Progenitor cell of endocrine pancreas (in vitro differentiated cells): ENCODE measurements at regions not wholly inside any gene's neighbourhood (a gene's known extent, or its start where the extent isn't known, plus 50 kb on each side); places are given as distances from the start of the nearest gene placed in this dataset.

Source experiments
- DNase-seq: peaks from one replicate; pipeline ENCODE4 v3.0.0; 2021; ENCODE audit warnings: low spot score; ENCODE audit not compliant: unreplicated experiment
- H3K27ac Mint-ChIP-seq: 2 replicates; pipeline ENCODE4 v1.8.0; 2021; ENCODE audit warnings: mild to moderate bottlenecking, moderate library complexity, mixed read lengths
- H3K27me3 Mint-ChIP-seq: 2 replicates; pipeline ENCODE4 v1.8.0; 2021; ENCODE audit warnings: mixed read lengths
- H3K36me3 Mint-ChIP-seq: 2 replicates; pipeline ENCODE4 v1.8.0; 2022; ENCODE audit warnings: mixed read lengths; ENCODE audit not compliant: insufficient read depth
- H3K4me1 Mint-ChIP-seq: 2 replicates; pipeline ENCODE4 v1.8.0; 2021; ENCODE audit warnings: low read depth, mixed read lengths
- H3K4me3 Mint-ChIP-seq: 2 replicates; pipeline ENCODE4 v1.8.0; 2021; ENCODE audit warnings: low read depth, mild to moderate bottlenecking, moderate library complexity, mixed read lengths
- H3K9me3 Mint-ChIP-seq: 2 replicates; pipeline ENCODE4 v1.8.0; 2021; ENCODE audit warnings: low read depth, mixed read lengths
- CTCF ChIP-seq: fragments of 200-600 bp; sonication (generic); IDR thresholded peaks from one replicate; pipeline ENCODE4 v1.5.0; 2021; ENCODE audit warnings: antibody characterized with exemption, mild to moderate bottlenecking; ENCODE audit not compliant: unreplicated experiment

GRCh38 chr3:31165399-31165860 is 271.0 kb upstream of the GADL1 start:
- TF ChIP-seq CTCF: no peak
- Mint-ChIP-seq H3K9me3 (no peaks in the 10 kb centered on the region), H3K4me3 (peak overlapping the region; percentile 0), H3K36me3 (no peaks in the 10 kb centered on the region), H3K27ac (no peak overlapping the region), H3K4me1 (peaks cover 14% of the 10 kb centered on the region), H3K27me3 (no peaks in the 10 kb centered on the region)
- DNase-seq: no peak

- H3K27me3 Mint-ChIP-seq: no peaks in the 10 kb centered on the region
- no peaks in the 10 kb centered on the region for H3K36me3 Mint-ChIP-seq
- no peak overlapping the region for H3K4me3 Mint-ChIP-seq
- DNase-seq: no peak
- no peak for TF ChIP-seq CTCF
- no peaks in the 10 kb centered on the region for H3K9me3 Mint-ChIP-seq
- H3K27ac Mint-ChIP-seq: no peak overlapping the region
- peaks cover 14% of the 10 kb centered on the region for H3K4me1 Mint-ChIP-seq
Observed at GRCh38 chr3:31166249-31166885, 271.9 kb upstream of the GADL1 start.

GRCh38 chr3:31167666-31168065 is 273.2 kb upstream of the GADL1 start:
- no peaks in the 10 kb centered on the region for H3K27me3 Mint-ChIP-seq
- no peak for DNase-seq
- TF ChIP-seq CTCF: no peak
- H3K4me3 Mint-ChIP-seq: no peak overlapping the region
- H3K9me3 Mint-ChIP-seq: no peaks in the 10 kb centered on the region
- H3K36me3 Mint-ChIP-seq: no peaks in the 10 kb centered on the region
- H3K27ac Mint-ChIP-seq: no peak overlapping the region
- H3K4me1 Mint-ChIP-seq: peaks cover 14% of the 10 kb centered on the region

GRCh38 chr3:31170932-31171670 is 276.6 kb upstream of the GADL1 start:
- H3K4me3 Mint-ChIP-seq: no peak overlapping the region
- H3K4me1 Mint-ChIP-seq: peaks cover 5% of the 10 kb centered on the region
- no peaks in the 10 kb centered on the region for H3K27me3 Mint-ChIP-seq
- H3K27ac Mint-ChIP-seq: no peak overlapping the region
- no peaks in the 10 kb centered on the region for H3K9me3 Mint-ChIP-seq
- TF ChIP-seq CTCF: no peak
- DNase-seq: no peak
- H3K36me3 Mint-ChIP-seq: no peaks in the 10 kb centered on the region

GRCh38 chr3:31172336-31172735 is 277.9 kb upstream of the GADL1 start:
- Mint-ChIP-seq H3K9me3 (no peaks in the 10 kb centered on the region), H3K4me1 (peaks cover 2% of the 10 kb centered on the region), H3K4me3 (no peak overlapping the region), H3K27ac (no peak overlapping the region), H3K27me3 (no peaks in the 10 kb centered on the region), H3K36me3 (no peaks in the 10 kb centered on the region)
- no peak for TF ChIP-seq CTCF
- DNase-seq: no peak
